Effector memory CD8-positive, alpha-beta T cell (primary cell): ENCODE measurements at regions not wholly inside any gene's neighbourhood (a gene's known extent, or its start where the extent isn't known, plus 50 kb on each side); places are given as distances from the start of the nearest gene placed in this dataset.
"Not testable (repeated sequence)": the region's sequence is repeated elsewhere in the genome, so short reads cannot be mapped to it uniquely, and the experiment has no call there.

Experiments used
- ATAC-seq: fragments of 150-1000 bp; cut with Tn5 transposase; replicated peaks from 2 replicates; pipeline ENCODE4 v1.10.0; 2021; ENCODE audit warnings: mild to moderate bottlenecking, moderate library complexity
- DNase-seq, 3 experiments: peaks; one replicate each; pipeline ENCODE4 v3.0.0; 2021
- H3K27ac Mint-ChIP-seq, 2 donors: one replicate each; pipeline ENCODE4 v1.8.0; 2022; ENCODE audit warnings: mild to moderate bottlenecking in 2 of 2, mixed read lengths in 2 of 2, moderate library complexity in 2 of 2
- H3K27me3 Mint-ChIP-seq, 2 donors: one replicate each; pipeline ENCODE4 v1.8.0; 2022; ENCODE audit warnings: mixed read lengths in 2 of 2
- H3K36me3 Mint-ChIP-seq: one replicate; pipeline ENCODE4 v1.8.0; 2022; ENCODE audit warnings: mild to moderate bottlenecking, moderate library complexity, mixed read lengths; ENCODE audit not compliant: insufficient read depth
- H3K4me1 Mint-ChIP-seq, 2 donors: one replicate each; pipeline ENCODE4 v1.8.0; 2022; ENCODE audit warnings: low read depth in 2 of 2, mixed read lengths in 2 of 2
- H3K4me3 Mint-ChIP-seq, 2 donors: one replicate each; pipeline ENCODE4 v1.8.0; 2022; ENCODE audit warnings: mild to moderate bottlenecking in 2 of 2, mixed read lengths in 2 of 2, moderate library complexity in 2 of 2
- H3K9me3 Mint-ChIP-seq, 2 donors: one replicate each; pipeline ENCODE4 v1.8.0; 2022; ENCODE audit warnings: mixed read lengths in 2 of 2

DNA sequence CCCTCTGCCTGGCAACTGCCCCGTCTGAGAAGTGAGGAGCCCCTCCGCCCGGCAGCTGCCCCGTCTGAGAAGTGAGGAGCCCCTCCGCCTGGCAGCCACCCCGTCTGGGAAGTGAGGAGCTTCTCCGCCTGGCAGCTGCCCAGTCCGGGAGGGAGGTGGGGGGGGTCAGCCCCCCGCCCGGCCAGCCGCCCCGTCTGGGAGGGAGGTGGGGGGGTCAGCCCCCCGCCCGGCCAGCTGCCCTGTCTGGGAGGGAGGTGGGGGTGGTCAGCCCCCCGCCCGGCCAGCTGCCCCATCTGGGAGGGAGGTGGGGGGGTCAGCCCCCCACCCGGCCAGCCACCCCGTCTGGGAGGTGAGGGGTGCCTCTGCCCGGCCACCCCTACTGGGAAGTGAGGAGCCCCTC, 167.8 kb upstream of the FGF16 start:
- H3K36me3 Mint-ChIP-seq, H3K27ac Mint-ChIP-seq, DNase-seq, H3K4me1 Mint-ChIP-seq, H3K27me3 Mint-ChIP-seq, ATAC-seq, H3K4me3 Mint-ChIP-seq, H3K9me3 Mint-ChIP-seq: not testable (repeated sequence)

DNA sequence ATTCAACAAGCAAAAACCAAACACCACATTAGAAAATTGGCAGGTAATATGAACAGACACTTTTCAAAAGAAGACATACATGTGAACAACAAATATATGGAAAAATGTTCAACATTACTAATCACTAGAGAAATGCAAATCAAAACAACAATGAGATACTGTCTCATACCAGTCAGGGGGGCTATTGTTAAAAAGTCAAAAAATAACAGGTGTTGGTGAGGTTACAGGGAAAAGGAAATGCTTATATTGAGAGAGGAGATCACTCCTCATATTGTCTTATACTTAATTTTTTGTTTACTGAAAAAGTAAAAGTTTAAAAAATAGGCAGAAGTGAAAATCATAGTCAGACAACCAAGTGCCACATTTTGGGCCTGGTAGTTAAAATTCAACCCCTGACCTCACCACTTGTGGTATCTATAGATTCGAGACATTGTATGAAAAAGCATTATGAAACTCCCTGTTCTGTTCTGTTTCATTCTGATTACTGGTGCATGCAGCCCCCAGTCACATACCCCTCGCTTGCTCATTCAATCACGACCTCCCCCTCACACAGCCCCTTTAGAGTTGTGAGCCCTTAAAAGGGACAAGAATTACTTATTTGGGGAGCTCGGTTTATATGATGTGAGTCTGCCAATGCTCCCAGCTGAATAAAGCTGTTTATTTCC, 153.7 kb upstream of the FGF16 start:
- DNase-seq (no peak), ATAC-seq (no peak)
- no peak overlapping the region for H3K27ac Mint-ChIP-seq
- no peaks in the 10 kb centered on the region for H3K9me3 Mint-ChIP-seq
- no peaks in the 10 kb centered on the region for H3K36me3 Mint-ChIP-seq
- H3K27me3 Mint-ChIP-seq, result no peaks in the 10 kb centered on the region
- no peak overlapping the region for H3K4me3 Mint-ChIP-seq
- no peaks in the 10 kb centered on the region for H3K4me1 Mint-ChIP-seq

DNA sequence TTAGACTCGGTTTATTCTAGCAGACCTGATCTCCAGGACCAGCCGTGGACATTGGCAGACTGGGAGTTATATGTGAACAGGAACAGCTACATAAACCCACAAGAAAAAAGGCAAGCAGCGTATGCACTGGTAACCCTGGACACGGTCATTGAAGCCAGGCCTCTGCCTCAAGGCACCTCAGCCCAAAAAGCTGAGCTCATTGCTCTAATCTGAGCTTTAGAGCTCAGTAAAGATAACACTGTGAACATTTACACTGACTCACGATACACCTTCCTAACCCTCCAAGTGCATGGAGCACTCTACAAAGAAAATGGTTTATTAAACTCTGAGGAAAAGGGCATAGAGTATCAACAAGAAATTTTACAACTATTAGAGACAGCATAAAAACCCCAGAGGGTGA, 148.9 kb upstream of the FGF16 start:
- H3K4me3 Mint-ChIP-seq, result no peak overlapping the region
- DNase-seq (no peak), ATAC-seq (no peak)
- H3K27ac Mint-ChIP-seq, result no peak overlapping the region
- H3K4me1 Mint-ChIP-seq, result no peaks in the 10 kb centered on the region
- no peaks in the 10 kb centered on the region for H3K36me3 Mint-ChIP-seq
- no peaks in the 10 kb centered on the region for H3K27me3 Mint-ChIP-seq
- H3K9me3 Mint-ChIP-seq, result no peaks in the 10 kb centered on the region

DNA sequence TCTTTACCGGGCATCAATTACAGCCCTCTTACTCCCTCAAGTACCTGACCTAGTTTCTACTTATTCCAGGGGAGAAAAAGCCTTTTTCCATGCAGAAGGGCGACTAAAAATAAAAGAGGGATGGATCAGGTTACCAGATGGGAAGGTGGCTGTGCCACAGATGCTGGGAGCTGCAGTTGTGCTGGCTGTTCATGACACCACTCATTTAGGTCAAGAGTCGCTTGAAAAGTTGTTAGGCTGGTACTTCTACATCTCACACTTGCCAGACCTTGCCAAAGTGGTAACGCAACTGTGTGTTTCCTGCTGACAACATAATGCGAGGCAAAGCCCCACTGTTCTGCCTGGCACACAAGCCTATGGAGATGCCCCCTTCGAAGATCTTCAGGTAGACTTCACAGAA, 148.4 kb upstream of the FGF16 start:
- H3K4me1 Mint-ChIP-seq, result no peaks in the 10 kb centered on the region
- H3K9me3 Mint-ChIP-seq, result no peaks in the 10 kb centered on the region
- ATAC-seq (no peak), DNase-seq (no peak)
- no peak overlapping the region for H3K27ac Mint-ChIP-seq
- no peaks in the 10 kb centered on the region for H3K27me3 Mint-ChIP-seq
- no peaks in the 10 kb centered on the region for H3K36me3 Mint-ChIP-seq
- no peak overlapping the region for H3K4me3 Mint-ChIP-seq

DNA sequence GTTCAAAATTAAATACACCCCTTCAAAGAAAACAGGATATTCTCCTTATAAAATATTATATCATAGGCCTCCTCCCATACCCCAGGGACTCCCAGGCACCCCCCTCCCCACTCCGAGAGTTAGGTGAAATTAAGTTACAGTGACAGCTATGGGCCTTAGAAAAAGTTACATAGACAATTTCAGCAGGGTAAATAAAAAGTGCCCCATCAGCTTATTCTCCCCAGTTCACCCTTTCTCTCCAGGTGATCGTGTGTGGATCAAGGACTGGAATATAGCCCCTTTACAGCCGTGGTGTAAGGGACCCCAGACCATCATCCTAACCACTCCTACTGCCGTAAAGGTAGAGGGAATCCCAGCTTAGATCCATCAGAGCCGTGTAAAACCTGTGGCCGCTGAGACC, 147.6 kb upstream of the FGF16 start:
- H3K9me3 Mint-ChIP-seq, result no peaks in the 10 kb centered on the region
- no peak for DNase-seq
- no peak overlapping the region for H3K27ac Mint-ChIP-seq
- ATAC-seq, result no peak
- H3K4me1 Mint-ChIP-seq, result no peaks in the 10 kb centered on the region
- H3K27me3 Mint-ChIP-seq, result no peaks in the 10 kb centered on the region
- no peak overlapping the region for H3K4me3 Mint-ChIP-seq
- no peaks in the 10 kb centered on the region for H3K36me3 Mint-ChIP-seq

DNA sequence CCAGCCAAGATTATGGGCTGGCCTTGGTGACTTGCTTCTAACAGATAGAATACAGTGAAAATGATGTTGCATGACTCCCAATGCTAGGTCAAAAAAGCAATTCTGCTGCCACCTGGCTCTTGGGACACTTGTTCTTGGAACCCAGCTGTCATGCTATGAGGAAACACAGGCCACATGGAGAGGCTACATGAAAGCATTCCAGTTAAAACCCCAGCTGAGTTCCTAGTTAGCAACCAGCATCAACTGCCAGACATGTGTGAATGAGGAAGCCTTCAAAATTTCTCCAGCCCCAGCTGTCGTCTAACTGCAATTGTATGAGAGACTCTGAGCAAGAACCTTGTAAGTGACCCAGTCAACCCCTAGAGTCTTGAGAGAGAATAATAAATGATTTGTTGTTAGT, 105.2 kb upstream of the FGF16 start:
- Mint-ChIP-seq H3K9me3 (no peaks in the 10 kb centered on the region), H3K27ac (no peak overlapping the region), H3K4me1 (no peaks in the 10 kb centered on the region), H3K36me3 (no peaks in the 10 kb centered on the region), H3K27me3 (peaks cover 4 to 14% of the 10 kb centered on the region in 2 donors), H3K4me3 (no peak overlapping the region)
- DNase-seq (no peak), ATAC-seq (no peak)

DNA sequence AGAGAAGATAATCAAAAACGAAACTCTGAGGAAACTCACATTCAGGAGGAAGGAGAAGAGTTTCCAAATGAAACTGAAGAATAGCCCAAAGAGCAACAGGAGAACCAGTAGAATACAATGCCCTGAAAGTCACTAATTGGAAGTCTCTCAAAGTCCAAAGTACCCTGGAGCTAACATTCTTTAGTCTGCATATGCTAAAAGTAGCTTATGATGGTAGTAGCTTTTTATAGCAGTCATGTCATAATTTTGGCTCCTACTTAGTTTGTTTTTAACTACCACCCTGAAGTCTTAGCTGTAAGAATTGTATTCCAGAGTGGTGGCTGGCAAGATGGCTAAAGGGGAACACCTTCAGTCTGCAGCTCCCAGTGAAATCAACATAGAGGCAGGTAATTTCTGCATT, 100.3 kb upstream of the FGF16 start:
- Mint-ChIP-seq H3K4me3 (no peak overlapping the region), H3K27ac (no peak overlapping the region), H3K36me3 (no peaks in the 10 kb centered on the region), H3K9me3 (no peaks in the 10 kb centered on the region), H3K27me3 (peaks cover 0 to 11% of the 10 kb centered on the region in 2 donors), H3K4me1 (no peaks in the 10 kb centered on the region)
- ATAC-seq, result no peak
- no peak for DNase-seq

DNA sequence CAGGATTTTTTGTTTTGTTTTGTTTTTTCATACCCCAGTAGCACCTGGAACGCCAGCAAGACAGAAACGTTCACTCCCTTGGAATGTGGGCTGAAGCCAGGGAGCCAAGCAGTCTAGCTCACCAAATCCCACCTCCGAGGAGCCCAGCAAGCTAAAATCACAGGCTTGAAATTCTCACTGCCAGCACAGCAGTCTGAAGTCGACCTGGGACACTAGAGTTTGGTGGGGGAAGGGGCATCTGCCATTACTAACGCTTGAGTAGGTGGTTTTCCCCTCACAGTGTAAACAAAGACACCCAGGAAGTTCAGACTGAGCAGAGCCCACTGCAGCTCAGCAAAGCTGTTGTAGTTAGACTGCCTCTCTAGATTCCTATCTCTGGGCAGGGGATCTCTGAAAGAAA, 99.6 kb upstream of the FGF16 start:
- Mint-ChIP-seq H3K4me3 (no peak overlapping the region), H3K27ac (no peak overlapping the region), H3K4me1 (no peaks in the 10 kb centered on the region), H3K36me3 (no peaks in the 10 kb centered on the region), H3K9me3 (no peaks in the 10 kb centered on the region), H3K27me3 (peaks cover 0 to 11% of the 10 kb centered on the region in 2 donors)
- ATAC-seq (no peak), DNase-seq (no peak)

DNA sequence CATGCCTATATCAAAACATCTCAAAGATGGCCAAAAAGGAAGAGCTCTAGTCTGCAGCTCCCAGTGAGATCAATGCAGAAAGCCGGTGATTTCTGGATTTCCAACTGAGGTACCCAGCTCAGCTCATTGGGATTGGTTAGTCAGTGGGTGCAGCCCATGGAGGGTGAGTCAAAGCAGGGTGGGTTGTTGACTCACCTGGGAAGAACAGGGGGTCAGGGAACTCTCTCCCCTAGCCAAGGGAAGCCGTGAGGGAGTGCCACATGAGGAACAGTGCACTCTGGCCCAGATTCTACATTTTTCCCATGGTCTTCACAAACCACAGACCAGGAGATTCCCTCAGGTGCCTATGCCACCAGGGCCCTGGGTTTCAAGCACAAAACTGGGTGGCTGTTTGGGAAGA, 57.3 kb upstream of the FGF16 start:
- no peak overlapping the region for H3K4me3 Mint-ChIP-seq
- H3K27ac Mint-ChIP-seq, result no peak overlapping the region
- no peak for DNase-seq
- H3K9me3 Mint-ChIP-seq, result peaks cover 0 to 2% of the 10 kb centered on the region in 2 donors
- no peaks in the 10 kb centered on the region for H3K4me1 Mint-ChIP-seq
- no peak for ATAC-seq
- peaks cover 7 to 9% of the 10 kb centered on the region in 2 donors for H3K27me3 Mint-ChIP-seq
- no peaks in the 10 kb centered on the region for H3K36me3 Mint-ChIP-seq

DNA sequence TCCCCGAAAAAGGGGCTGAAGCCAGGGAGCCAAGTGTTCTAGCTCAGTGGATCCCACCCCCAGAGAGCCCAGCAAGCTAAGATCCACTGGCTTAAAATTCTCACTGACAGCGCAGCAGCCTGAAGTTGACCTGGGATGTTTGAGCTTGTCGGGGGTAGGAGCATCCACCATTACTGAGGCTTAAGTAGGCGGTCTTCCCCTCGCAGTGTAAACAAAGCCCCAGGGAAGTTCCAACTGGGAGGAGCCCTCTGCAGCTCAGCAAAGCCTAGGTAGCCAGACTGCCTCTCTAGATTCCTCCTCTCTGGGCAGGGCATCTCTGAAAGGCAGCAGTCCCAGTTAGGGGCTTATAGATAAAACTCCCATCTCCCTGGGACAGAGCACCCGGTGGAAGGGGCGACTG, 56.8 kb upstream of the FGF16 start:
- not testable (repeated sequence) for H3K4me1 Mint-ChIP-seq, H3K9me3 Mint-ChIP-seq, DNase-seq, ATAC-seq, H3K4me3 Mint-ChIP-seq, H3K36me3 Mint-ChIP-seq, H3K27me3 Mint-ChIP-seq, H3K27ac Mint-ChIP-seq

DNA sequence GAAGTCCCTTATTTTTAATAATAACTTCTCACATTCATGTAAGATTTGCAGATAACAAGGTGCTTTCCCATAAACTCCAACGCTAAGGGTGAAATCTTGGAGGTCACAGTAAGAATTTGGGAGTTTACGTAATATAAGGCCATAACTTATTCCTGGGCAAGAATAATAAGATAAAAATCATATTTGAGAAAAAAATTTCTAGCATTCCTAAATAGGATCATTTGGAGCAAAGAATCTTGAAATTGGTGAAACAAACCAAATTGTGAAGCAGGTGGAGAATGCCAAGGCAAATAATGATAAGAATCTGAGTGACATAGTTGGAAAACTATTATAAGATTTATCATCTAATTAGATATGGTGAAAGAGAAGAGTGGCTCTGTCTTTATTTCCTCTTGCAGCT, 50.4 kb upstream of the FGF16 start:
- Mint-ChIP-seq H3K4me1 (no peaks in the 10 kb centered on the region), H3K36me3 (no peaks in the 10 kb centered on the region), H3K4me3 (no peak overlapping the region), H3K27ac (no peak overlapping the region), H3K9me3 (no peaks in the 10 kb centered on the region), H3K27me3 (peaks cover 6 to 8% of the 10 kb centered on the region in 2 donors)
- no peak for DNase-seq
- no peak for ATAC-seq
